ENCODE measurements at regions not wholly inside any gene's neighbourhood (a gene's known extent, or its start where the extent isn't known, plus 50 kb on each side); places are given as distances from the start of the nearest gene placed in this dataset.

GRCh38 chr7:12961910-12962480, 274.6 kb downstream of the ARL4A start:
- DNase-seq (no peak), ATAC-seq (no peak)
- Histone ChIP-seq H3K27me3 (ENCODE audit: control insufficient read depth in 2 of 2, insufficient read depth in 2 of 2, low read length in 2 of 2) (no peaks in the 10 kb centered on the region), H3K4me3 (ENCODE audit: low read length) (no peak overlapping the region), H3K27ac (ENCODE audit: low read depth, low read length) (no peak overlapping the region), H3K36me3 (ENCODE audit: control insufficient read depth in 2 of 3, insufficient read depth in 3 of 3, low read length in 3 of 3) (no peaks in the 10 kb centered on the region), H3K9me3 (ENCODE audit: control insufficient read depth in 2 of 3, low read length in 3 of 3) (no peaks in the 10 kb centered on the region), H3K4me1 (ENCODE audit: control insufficient read depth in 2 of 2, insufficient read depth in 2 of 2, low read length in 2 of 2) (no peaks in the 10 kb centered on the region)
- Mint-ChIP-seq H3K36me3 (no peaks in the 10 kb centered on the region), H3K27me3 (peaks cover 0 to 27% (median 11%) of the 10 kb centered on the region in 5 donors), H3K4me1 (no peaks in the 10 kb centered on the region), H3K9me3 (peaks cover 0 to 2% (median 0%) of the 10 kb centered on the region in 11 donors), H3K4me3 (no peak overlapping the region), H3K27ac (no peak overlapping the region)
- POLR2A ChIA-PET = no interaction called here
- CTCF ChIA-PET = no interaction called here
- intact Hi-C loops (cut with micrococcal nuclease) = no loop called here

GRCh38 chr7:12963435-12963834, 276.0 kb downstream of the ARL4A start:
- POLR2A ChIA-PET = no interaction called here
- no peak for DNase-seq
- Histone ChIP-seq H3K27me3 (ENCODE audit: control insufficient read depth in 2 of 2, insufficient read depth in 2 of 2, low read length in 2 of 2) (no peaks in the 10 kb centered on the region), H3K36me3 (ENCODE audit: control insufficient read depth in 2 of 3, insufficient read depth in 3 of 3, low read length in 3 of 3) (no peaks in the 10 kb centered on the region), H3K9me3 (ENCODE audit: control insufficient read depth in 2 of 3, low read length in 3 of 3) (no peaks in the 10 kb centered on the region), H3K4me3 (ENCODE audit: low read length) (no peak overlapping the region), H3K27ac (ENCODE audit: low read depth, low read length) (no peak overlapping the region), H3K4me1 (ENCODE audit: control insufficient read depth in 2 of 2, insufficient read depth in 2 of 2, low read length in 2 of 2) (no peaks in the 10 kb centered on the region)
- H3K36me3 Mint-ChIP-seq = no peaks in the 10 kb centered on the region
- H3K4me3 Mint-ChIP-seq = no peak overlapping the region
- peaks cover 0 to 27% (median 10%) of the 10 kb centered on the region in 5 donors for H3K27me3 Mint-ChIP-seq
- intact Hi-C loops (cut with micrococcal nuclease) = no loop called here
- H3K4me1 Mint-ChIP-seq = no peaks in the 10 kb centered on the region
- ATAC-seq = no peak
- CTCF ChIA-PET = no interaction called here
- peaks cover 0 to 2% (median 0%) of the 10 kb centered on the region in 11 donors for H3K9me3 Mint-ChIP-seq
- no peak overlapping the region for H3K27ac Mint-ChIP-seq

DNA sequence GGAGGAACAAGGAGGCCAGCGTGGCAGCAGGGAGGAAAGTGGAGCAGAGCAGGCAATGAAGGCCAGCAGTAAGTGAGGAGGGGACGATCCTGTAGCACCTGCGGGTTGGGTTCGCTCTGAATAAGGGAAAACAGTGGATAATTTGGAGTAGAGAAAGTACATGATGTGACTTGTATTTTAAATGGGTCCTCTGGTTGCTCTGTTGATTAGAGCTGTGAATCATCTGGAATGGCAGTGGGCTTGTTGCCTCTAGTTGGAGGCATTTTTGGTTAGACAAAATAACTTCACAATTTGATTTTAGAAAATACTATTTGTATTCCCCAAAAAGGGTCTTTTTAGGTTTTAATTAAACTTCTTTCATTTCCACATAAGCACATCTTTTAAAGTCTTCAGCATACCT, 277.4 kb downstream of the ARL4A start:
- no peaks in the 10 kb centered on the region for H3K9me3 ChIP-seq (ENCODE audit: control insufficient read depth in 2 of 3, low read length in 3 of 3)
- no peaks in the 10 kb centered on the region for H3K4me1 ChIP-seq (ENCODE audit: control insufficient read depth in 2 of 2, insufficient read depth in 2 of 2, low read length in 2 of 2)
- H3K4me3 ChIP-seq (ENCODE audit: low read length) = no peak overlapping the region
- no peaks in the 10 kb centered on the region for H3K4me1 Mint-ChIP-seq
- intact Hi-C loops (cut with micrococcal nuclease) = no loop called here
- peaks cover 0 to 20% (median 9%) of the 10 kb centered on the region in 5 donors for H3K27me3 Mint-ChIP-seq
- H3K27me3 ChIP-seq (ENCODE audit: control insufficient read depth in 2 of 2, insufficient read depth in 2 of 2, low read length in 2 of 2) = no peaks in the 10 kb centered on the region
- POLR2A ChIA-PET = no interaction called here
- peaks cover 0 to 2% (median 0%) of the 10 kb centered on the region in 11 donors for H3K9me3 Mint-ChIP-seq
- H3K4me3 Mint-ChIP-seq = no peak overlapping the region
- H3K27ac ChIP-seq (ENCODE audit: low read depth, low read length) = no peak overlapping the region
- ATAC-seq (no peak), DNase-seq (no peak)
- H3K27ac Mint-ChIP-seq = no peak overlapping the region
- H3K36me3 ChIP-seq (ENCODE audit: control insufficient read depth in 2 of 3, insufficient read depth in 3 of 3, low read length in 3 of 3) = no peaks in the 10 kb centered on the region
- CTCF ChIA-PET = no interaction called here
- no peaks in the 10 kb centered on the region for H3K36me3 Mint-ChIP-seq

- POLR2A ChIA-PET = no interaction called here
Observed at GRCh38 chr7:12965767-12966166, 278.3 kb downstream of the ARL4A start.

GRCh38 chr7:12967322-12967721, 279.9 kb downstream of the ARL4A start:
- H3K36me3 Mint-ChIP-seq = no peaks in the 10 kb centered on the region
- H3K4me3 Mint-ChIP-seq = no peak overlapping the region
- no peaks in the 10 kb centered on the region for H3K9me3 ChIP-seq (ENCODE audit: control insufficient read depth in 2 of 3, low read length in 3 of 3)
- H3K4me1 ChIP-seq (ENCODE audit: control insufficient read depth in 2 of 2, insufficient read depth in 2 of 2, low read length in 2 of 2) = no peaks in the 10 kb centered on the region
- H3K27me3 Mint-ChIP-seq = peaks cover 0 to 23% (median 18%) of the 10 kb centered on the region in 5 donors
- no peaks in the 10 kb centered on the region for H3K36me3 ChIP-seq (ENCODE audit: control insufficient read depth in 2 of 3, insufficient read depth in 3 of 3, low read length in 3 of 3)
- no peak overlapping the region for H3K27ac Mint-ChIP-seq
- H3K27me3 ChIP-seq (ENCODE audit: control insufficient read depth in 2 of 2, insufficient read depth in 2 of 2, low read length in 2 of 2) = no peaks in the 10 kb centered on the region
- intact Hi-C loops (cut with micrococcal nuclease) = no loop called here
- no peaks in the 10 kb centered on the region for H3K4me1 Mint-ChIP-seq
- H3K4me3 ChIP-seq (ENCODE audit: low read length) = no peak overlapping the region
- ChIA-PET POLR2A (no interaction called here), CTCF (no interaction called here)
- H3K27ac ChIP-seq (ENCODE audit: low read depth, low read length) = no peak overlapping the region
- ATAC-seq = no peak
- peaks cover 0 to 2% (median 0%) of the 10 kb centered on the region in 11 donors for H3K9me3 Mint-ChIP-seq
- DNase-seq = no peak

More at GRCh38 chr7:12965767-12966166, 278.3 kb downstream of the ARL4A start:
- no peaks in the 10 kb centered on the region for H3K27me3 ChIP-seq (ENCODE audit: control insufficient read depth in 2 of 2, insufficient read depth in 2 of 2, low read length in 2 of 2)
- Mint-ChIP-seq H3K4me1 (no peaks in the 10 kb centered on the region), H3K4me3 (no peak overlapping the region), H3K27ac (no peak overlapping the region), H3K36me3 (no peaks in the 10 kb centered on the region), H3K27me3 (peaks cover 0 to 23% (median 13%) of the 10 kb centered on the region in 5 donors), H3K9me3 (peaks cover 0 to 2% (median 0%) of the 10 kb centered on the region in 11 donors)
- H3K36me3 ChIP-seq (ENCODE audit: control insufficient read depth in 2 of 3, insufficient read depth in 3 of 3, low read length in 3 of 3) = no peaks in the 10 kb centered on the region
- intact Hi-C loops (cut with micrococcal nuclease) = no loop called here
- H3K9me3 ChIP-seq (ENCODE audit: control insufficient read depth in 2 of 3, low read length in 3 of 3) = no peaks in the 10 kb centered on the region
- ATAC-seq (no peak), DNase-seq (no peak)
- CTCF ChIA-PET = no interaction called here
- no peak overlapping the region for H3K4me3 ChIP-seq (ENCODE audit: low read length)
- H3K4me1 ChIP-seq (ENCODE audit: control insufficient read depth in 2 of 2, insufficient read depth in 2 of 2, low read length in 2 of 2) = no peaks in the 10 kb centered on the region
- no peak overlapping the region for H3K27ac ChIP-seq (ENCODE audit: low read depth, low read length)

- H3K36me3 Mint-ChIP-seq = no peaks in the 10 kb centered on the region
- peaks cover 0 to 23% (median 13%) of the 10 kb centered on the region in 5 donors for H3K27me3 Mint-ChIP-seq
- H3K9me3 Mint-ChIP-seq = peaks cover 0 to 2% (median 0%) of the 10 kb centered on the region in 11 donors
- H3K4me1 ChIP-seq (ENCODE audit: control insufficient read depth in 2 of 2, insufficient read depth in 2 of 2, low read length in 2 of 2) = no peaks in the 10 kb centered on the region
- no peak overlapping the region for H3K4me3 ChIP-seq (ENCODE audit: low read length)
- no peak overlapping the region for H3K4me3 Mint-ChIP-seq
- H3K9me3 ChIP-seq (ENCODE audit: control insufficient read depth in 2 of 3, low read length in 3 of 3) = no peaks in the 10 kb centered on the region
- intact Hi-C loops (cut with micrococcal nuclease) = no loop called here
- H3K27me3 ChIP-seq (ENCODE audit: control insufficient read depth in 2 of 2, insufficient read depth in 2 of 2, low read length in 2 of 2) = no peaks in the 10 kb centered on the region
- H3K27ac Mint-ChIP-seq = no peak overlapping the region
- no peaks in the 10 kb centered on the region for H3K4me1 Mint-ChIP-seq
- ATAC-seq (no peak), DNase-seq (no peak)
- CTCF ChIA-PET = no interaction called here
- H3K36me3 ChIP-seq (ENCODE audit: control insufficient read depth in 2 of 3, insufficient read depth in 3 of 3, low read length in 3 of 3) = no peaks in the 10 kb centered on the region
- POLR2A ChIA-PET = no interaction called here
- H3K27ac ChIP-seq (ENCODE audit: low read depth, low read length) = no peak overlapping the region
Observed at GRCh38 chr7:12968836-12969422, 281.5 kb downstream of the ARL4A start.

- Mint-ChIP-seq H3K9me3 (peaks cover 0 to 3% (median 0%) of the 10 kb centered on the region in 11 donors), H3K27me3 (peaks cover 0 to 18% (median 14%) of the 10 kb centered on the region in 5 donors), H3K4me3 (no peak overlapping the region), H3K36me3 (no peaks in the 10 kb centered on the region), H3K27ac (no peak overlapping the region), H3K4me1 (no peaks in the 10 kb centered on the region)
- H3K4me3 ChIP-seq (ENCODE audit: low read length) = no peak overlapping the region
- ChIA-PET CTCF (no interaction called here), POLR2A (no interaction called here)
- no peaks in the 10 kb centered on the region for H3K27me3 ChIP-seq (ENCODE audit: control insufficient read depth in 2 of 2, insufficient read depth in 2 of 2, low read length in 2 of 2)
- H3K27ac ChIP-seq (ENCODE audit: low read depth, low read length) = no peak overlapping the region
- ATAC-seq = no peak
- no peaks in the 10 kb centered on the region for H3K9me3 ChIP-seq (ENCODE audit: control insufficient read depth in 2 of 3, low read length in 3 of 3)
- H3K36me3 ChIP-seq (ENCODE audit: control insufficient read depth in 2 of 3, insufficient read depth in 3 of 3, low read length in 3 of 3) = no peaks in the 10 kb centered on the region
- no peak for DNase-seq
- H3K4me1 ChIP-seq (ENCODE audit: control insufficient read depth in 2 of 2, insufficient read depth in 2 of 2, low read length in 2 of 2) = no peaks in the 10 kb centered on the region
- intact Hi-C loops (cut with micrococcal nuclease) = no loop called here
Observed at GRCh38 chr7:12970626-12971025, 283.2 kb downstream of the ARL4A start.
